Neutrophil (primary cell): ENCODE measurements at regions not wholly inside any gene's neighbourhood (a gene's known extent, or its start where the extent isn't known, plus 50 kb on each side); places are given as distances from the start of the nearest gene placed in this dataset.

Experiments used
- H3K27ac ChIP-seq: fragments of 200-600 bp; sonication (generic); 2 replicates; pipeline ENCODE4 v1.5.1; 2016; ENCODE audit warnings: mild to moderate bottlenecking, moderate library complexity
- H3K27me3 ChIP-seq: fragments of 200-600 bp; sonication (generic); 2 replicates; pipeline ENCODE4 v1.6.0; 2016; ENCODE audit warnings: mild to moderate bottlenecking
- H3K36me3 ChIP-seq: fragments of 200-600 bp; sonication (generic); 2 replicates; pipeline ENCODE4 v1.5.1; 2017
- H3K4me1 ChIP-seq, 2 experiments: fragments of 200-600 bp in 1 of 2; sonication (generic) in 1 of 2; 1 replicate in 1 of 2; 2 replicates in 1 of 2; pipeline versions ENCODE4 v1.5.1 to v1.6.1; 2013 to 2016; ENCODE audit warnings: low read depth in 1 of 2, low read length in 1 of 2, mild to moderate bottlenecking in 1 of 2, moderate library complexity in 1 of 2; ENCODE audit not compliant: control insufficient read depth in 1 of 2, insufficient read depth in 1 of 2
- H3K4me3 ChIP-seq, 2 experiments: fragments of 200-600 bp in 1 of 2; sonication (generic) in 1 of 2; 1 replicate in 1 of 2; 2 replicates in 1 of 2; pipeline ENCODE4 v1.5.1; 2013 to 2016; ENCODE audit warnings: low read depth in 1 of 2, low read length in 1 of 2, mild to moderate bottlenecking in 1 of 2, moderate library complexity in 1 of 2
- H3K9me3 ChIP-seq: fragments of 200-600 bp; sonication (generic); 2 replicates; pipeline ENCODE4 v1.5.1; 2016
- CTCF ChIP-seq: fragments of 200-600 bp; sonication (generic); IDR thresholded peaks from 2 replicates; pipeline ENCODE4 v1.5.1; 2016; ENCODE audit warnings: antibody characterized with exemption

- Histone ChIP-seq H3K36me3 (no peaks in the 10 kb centered on the region), H3K4me3 (no peak overlapping the region), H3K27ac (no peak overlapping the region), H3K9me3 (no peaks in the 10 kb centered on the region), H3K4me1 (no peaks in the 10 kb centered on the region), H3K27me3 (no peaks in the 10 kb centered on the region)
- TF ChIP-seq CTCF = no peak
Observed at GRCh38 chrX:124238268-124238667, 94.2 kb upstream of the TEX13D start.

- H3K9me3 ChIP-seq = no peaks in the 10 kb centered on the region
- H3K27ac ChIP-seq = no peak overlapping the region
- H3K4me1 ChIP-seq = no peaks in the 10 kb centered on the region
- no peaks in the 10 kb centered on the region for H3K36me3 ChIP-seq
- no peak for TF ChIP-seq CTCF
- H3K27me3 ChIP-seq = no peaks in the 10 kb centered on the region
- no peak overlapping the region for H3K4me3 ChIP-seq
Observed at GRCh38 chrX:124239324-124239723, 93.1 kb upstream of the TEX13D start.

- Histone ChIP-seq H3K36me3 (no peaks in the 10 kb centered on the region), H3K27ac (no peak overlapping the region), H3K4me3 (no peak overlapping the region), H3K27me3 (no peaks in the 10 kb centered on the region), H3K4me1 (no peaks in the 10 kb centered on the region), H3K9me3 (no peaks in the 10 kb centered on the region)
- no peak for TF ChIP-seq CTCF
Observed at GRCh38 chrX:124239911-124240310, 92.5 kb upstream of the TEX13D start.

GRCh38 chrX:124240422-124240821 lies 92.0 kb upstream of the TEX13D start:
- Histone ChIP-seq H3K27me3 (no peaks in the 10 kb centered on the region), H3K9me3 (no peaks in the 10 kb centered on the region), H3K4me1 (no peaks in the 10 kb centered on the region), H3K4me3 (no peak overlapping the region), H3K27ac (no peak overlapping the region), H3K36me3 (no peaks in the 10 kb centered on the region)
- no peak for TF ChIP-seq CTCF

- Histone ChIP-seq H3K4me1 (no peaks in the 10 kb centered on the region), H3K27ac (no peak overlapping the region), H3K4me3 (no peak overlapping the region), H3K36me3 (no peaks in the 10 kb centered on the region), H3K9me3 (no peaks in the 10 kb centered on the region), H3K27me3 (no peaks in the 10 kb centered on the region)
- no peak for TF ChIP-seq CTCF
Observed at GRCh38 chrX:124242131-124242530, 90.3 kb upstream of the TEX13D start.

GRCh38 chrX:124249345-124249744 lies 83.1 kb upstream of the TEX13D start:
- Histone ChIP-seq H3K4me1 (peaks cover 4 to 6% of the 10 kb centered on the region in 2 experiments), H3K4me3 (no peak overlapping the region), H3K36me3 (no peaks in the 10 kb centered on the region), H3K27me3 (no peaks in the 10 kb centered on the region), H3K27ac (no peak overlapping the region), H3K9me3 (no peaks in the 10 kb centered on the region)
- TF ChIP-seq CTCF = no peak
